AG04449 (cell line): ENCODE measurements at regions not wholly inside any gene's neighbourhood (a gene's known extent, or its start where the extent isn't known, plus 50 kb on each side); places are given as distances from the start of the nearest gene placed in this dataset.

Experiments
- CTCF ChIA-PET: fragments of 350-600 bp; formaldehyde crosslinking; extraction: SDS; loops from one replicate; lab custom pipeline; 2021; ENCODE audit warnings: antibody characterized with exemption; lab: Yijun Ruan, JAX
- POLR2A ChIA-PET: fragments of 400-600, 350-600 bp; formaldehyde crosslinking; extraction: SDS; loops from one replicate; lab custom pipeline; 2020; ENCODE audit warnings: antibody characterized with exemption, inconsistent platforms; lab: Yijun Ruan, JAX
- DNase-seq: peaks from one replicate; pipeline ENCODE4 v3.0.0-alpha.2; 2010; ENCODE audit warnings: low read depth, low spot score
- H3K4me3 ChIP-seq: 2 replicates; pipeline ENCODE4 v1.5.1; 2011; ENCODE audit warnings: low read depth, mild to moderate bottlenecking, control low read depth, low read length
- TF ChIP-seq, protein P1 (sequence below): IDR thresholded peaks from one replicate; pipeline ENCODE4 v1.5.1; 2011; ENCODE audit warnings: mild to moderate bottlenecking, moderate library complexity, low read length, control low read depth, inconsistent platforms; ENCODE audit not compliant: insufficient read depth; ENCODE audit errors: missing control alignments

DNA sequence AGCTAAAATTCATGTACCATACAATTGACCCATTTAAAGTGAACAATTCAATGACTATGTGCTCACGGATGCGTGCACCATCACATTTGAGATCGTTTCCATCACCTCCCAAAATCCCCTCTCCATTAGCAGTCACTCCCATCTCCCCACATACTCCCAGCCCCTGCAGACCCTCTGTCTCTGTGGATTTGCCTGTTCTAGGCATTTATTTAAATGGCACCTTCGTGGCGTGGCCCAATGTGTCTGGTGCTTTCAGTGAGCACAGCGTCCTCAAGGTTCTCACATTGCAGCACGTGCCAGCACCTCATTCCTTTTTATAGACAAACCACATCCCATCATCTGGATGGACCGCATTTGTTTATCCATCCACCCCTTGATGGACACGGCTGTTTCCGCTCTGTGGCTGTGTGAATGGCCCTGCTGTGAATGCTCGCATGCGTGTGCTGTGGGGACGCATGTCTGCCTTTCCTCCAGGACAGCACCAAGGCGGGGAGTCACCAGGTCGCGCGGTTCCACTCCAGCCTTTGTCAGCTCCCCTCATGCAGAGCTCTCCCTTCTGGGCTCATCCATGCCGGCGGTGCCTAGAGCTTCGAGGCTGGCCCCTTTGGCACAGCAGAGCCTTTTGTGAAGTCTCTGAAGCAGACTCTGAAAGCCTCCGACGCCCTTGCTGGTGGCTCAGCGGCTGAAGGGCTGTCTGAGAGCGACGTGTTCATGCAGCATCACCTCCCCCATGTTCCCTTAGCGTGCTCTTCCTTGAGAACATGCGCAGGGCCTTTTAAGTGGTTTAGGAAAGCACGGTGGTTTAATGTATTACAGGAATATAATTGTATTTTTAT, 184.4 kb downstream of the KIF26A start:
- TF ChIP-seq, protein P1, sequence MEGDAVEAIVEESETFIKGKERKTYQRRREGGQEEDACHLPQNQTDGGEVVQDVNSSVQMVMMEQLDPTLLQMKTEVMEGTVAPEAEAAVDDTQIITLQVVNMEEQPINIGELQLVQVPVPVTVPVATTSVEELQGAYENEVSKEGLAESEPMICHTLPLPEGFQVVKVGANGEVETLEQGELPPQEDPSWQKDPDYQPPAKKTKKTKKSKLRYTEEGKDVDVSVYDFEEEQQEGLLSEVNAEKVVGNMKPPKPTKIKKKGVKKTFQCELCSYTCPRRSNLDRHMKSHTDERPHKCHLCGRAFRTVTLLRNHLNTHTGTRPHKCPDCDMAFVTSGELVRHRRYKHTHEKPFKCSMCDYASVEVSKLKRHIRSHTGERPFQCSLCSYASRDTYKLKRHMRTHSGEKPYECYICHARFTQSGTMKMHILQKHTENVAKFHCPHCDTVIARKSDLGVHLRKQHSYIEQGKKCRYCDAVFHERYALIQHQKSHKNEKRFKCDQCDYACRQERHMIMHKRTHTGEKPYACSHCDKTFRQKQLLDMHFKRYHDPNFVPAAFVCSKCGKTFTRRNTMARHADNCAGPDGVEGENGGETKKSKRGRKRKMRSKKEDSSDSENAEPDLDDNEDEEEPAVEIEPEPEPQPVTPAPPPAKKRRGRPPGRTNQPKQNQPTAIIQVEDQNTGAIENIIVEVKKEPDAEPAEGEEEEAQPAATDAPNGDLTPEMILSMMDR: no peak
- H3K4me3 ChIP-seq: no peak overlapping the region
- CTCF ChIA-PET: no interaction called here
- POLR2A ChIA-PET: no interaction called here
- no peak for DNase-seq

GRCh38 chr14:104323551-104324175, 185.3 kb downstream of the KIF26A start:
- POLR2A ChIA-PET: no interaction called here
- TF ChIP-seq, protein P1: no peak
- DNase-seq: no peak
- no peak overlapping the region for H3K4me3 ChIP-seq
- CTCF ChIA-PET: no interaction called here

DNA sequence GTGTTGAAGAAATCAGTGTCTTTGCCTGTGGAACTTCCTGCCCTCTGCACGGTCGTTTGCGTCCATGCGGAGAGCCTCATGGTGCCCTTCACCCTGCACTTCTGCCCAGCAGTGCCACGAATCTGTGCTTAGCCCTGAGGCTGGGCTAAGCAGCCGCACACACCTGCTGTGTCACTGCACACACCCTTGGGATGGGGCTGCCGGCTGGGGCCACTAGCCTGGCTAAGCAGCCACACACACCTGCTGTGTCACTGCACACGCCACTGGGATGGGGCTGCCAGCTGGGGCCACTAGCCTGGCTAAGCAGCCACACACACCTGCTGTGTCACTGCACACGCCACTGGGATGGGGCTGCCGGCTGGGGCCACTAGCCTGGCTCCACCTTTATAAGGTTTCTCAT, 188.5 kb downstream of the KIF26A start:
- no peak overlapping the region for H3K4me3 ChIP-seq
- TF ChIP-seq, protein P1: no peak
- no peak for DNase-seq
- POLR2A ChIA-PET: no interaction called here
- CTCF ChIA-PET: no interaction called here

DNA sequence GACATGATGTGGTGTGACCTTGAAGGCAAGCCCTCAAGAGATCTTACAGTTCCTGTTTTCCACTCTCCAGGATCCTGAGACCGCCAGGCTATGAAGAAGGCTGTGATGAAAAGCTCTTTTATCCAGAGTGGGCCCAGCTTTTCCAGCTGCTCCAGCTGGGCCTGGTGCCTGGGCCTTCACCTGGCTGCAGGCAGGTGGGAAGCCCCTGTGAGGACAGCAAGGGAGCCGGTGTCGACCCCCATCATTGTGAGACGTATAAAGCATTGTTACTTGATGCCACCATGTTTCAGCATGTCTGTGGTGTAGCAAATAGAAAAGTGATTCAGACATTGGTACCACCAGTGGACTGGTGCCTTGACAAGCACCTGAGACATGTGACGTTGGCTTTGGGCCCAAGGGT, 190.2 kb downstream of the KIF26A start:
- POLR2A ChIA-PET: no interaction called here
- no peak for DNase-seq
- H3K4me3 ChIP-seq: no peak overlapping the region
- CTCF ChIA-PET: interaction anchor here (0.7 kb wide), 1 partner anchor 9 kb away, joined by 3 read pairs; no protein-coding TSS in a partner anchor
- TF ChIP-seq, protein P1: no peak

GRCh38 chr14:104329793-104330192, 191.4 kb downstream of the KIF26A start:
- no peak overlapping the region for H3K4me3 ChIP-seq
- ChIA-PET CTCF (no interaction called here), POLR2A (no interaction called here)
- TF ChIP-seq, protein P1: no peak
- no peak for DNase-seq

DNA sequence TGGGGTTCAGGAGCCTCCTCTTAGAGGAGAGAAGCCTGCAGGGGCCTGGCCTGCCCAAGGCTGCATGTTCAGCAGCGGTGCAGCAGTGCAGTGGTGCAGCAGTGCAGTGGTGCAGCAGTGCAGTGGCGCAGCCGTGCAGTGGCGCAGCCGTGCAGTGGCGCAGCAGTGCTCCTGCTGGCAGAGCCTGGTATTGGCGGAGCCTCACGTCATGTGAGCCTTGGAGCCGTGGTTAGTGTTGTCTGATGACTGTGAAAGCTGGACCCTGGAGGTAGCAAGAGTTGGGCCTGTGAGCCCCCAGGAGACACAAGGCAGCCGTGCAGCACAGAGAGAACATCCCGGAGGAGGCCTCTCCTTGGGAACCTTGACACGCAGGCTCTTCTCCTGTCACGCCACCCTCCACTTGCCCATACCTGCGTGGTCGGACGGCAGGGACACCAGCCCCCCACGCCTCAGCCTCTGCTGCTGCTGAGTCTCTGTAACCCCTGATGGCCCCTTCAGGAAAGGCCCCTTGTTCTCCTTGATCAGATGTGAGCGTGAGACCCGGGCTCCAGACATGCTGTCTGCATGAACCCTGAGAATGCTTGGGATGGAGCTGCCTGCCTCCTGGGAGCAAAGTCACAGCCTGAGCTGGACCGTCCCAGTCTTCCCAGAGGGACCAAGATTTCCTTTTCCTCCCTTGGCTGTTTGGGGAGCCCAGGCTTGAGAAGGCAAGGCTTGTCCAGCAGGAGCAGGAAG, 193.7 kb downstream of the KIF26A start:
- DNase-seq: no peak
- ChIA-PET CTCF (no interaction called here), POLR2A (no interaction called here)
- TF ChIP-seq, protein P1: no peak
- no peak overlapping the region for H3K4me3 ChIP-seq
